Omental fat pad (tissue), 3 donors: ENCODE measurements at regions not wholly inside any gene's neighbourhood (a gene's known extent, or its start where the extent isn't known, plus 50 kb on each side); places are given as distances from the start of the nearest gene placed in this dataset.

Experiments
- ATAC-seq: fragments of 150-250 bp; one replicate; pipeline ENCODE4 v1.9.1; 2016; ENCODE audit warnings: mild to moderate bottlenecking, moderate library complexity; ENCODE audit not compliant: low FRiP score
- DNase-seq: peaks from one replicate; pipeline ENCODE4 v3.0.0-alpha.2; 2019; ENCODE audit warnings: low spot score
- CTCF ChIP-seq, 3 donors: fragments of 450-650 bp; IDR thresholded peaks; one replicate each; pipeline ENCODE4 v1.5.1; 2016 to 2017; ENCODE audit warnings: antibody characterized with exemption in 3 of 3, mild to moderate bottlenecking in 3 of 3, moderate library complexity in 2 of 3

GRCh38 chr20:24870881-24871280, 78.2 kb upstream of the CST7 start:
- TF ChIP-seq CTCF (IDR thresholded peaks at IDR 0.05) = no peak
- no peak for DNase-seq

GRCh38 chr20:24871480-24872213, 77.4 kb upstream of the CST7 start:
- ATAC-seq (no peak), DNase-seq (no peak)
- no peak for TF ChIP-seq CTCF (IDR thresholded peaks at IDR 0.05)

More at GRCh38 chr20:24870881-24871280, 78.2 kb upstream of the CST7 start:
- no peak for ATAC-seq

- no peak for TF ChIP-seq CTCF (IDR thresholded peaks at IDR 0.05)
- DNase-seq (no peak), ATAC-seq (no peak)
These were observed 76.6 kb upstream of the CST7 start for GRCh38 chr20:24872291-24873024.

- DNase-seq = no peak
- TF ChIP-seq CTCF (IDR thresholded peaks at IDR 0.05) = no peak
- no peak for ATAC-seq
These were observed 75.9 kb upstream of the CST7 start for GRCh38 chr20:24873025-24873620.

- no peak for TF ChIP-seq CTCF (IDR thresholded peaks at IDR 0.05)
- DNase-seq (no peak), ATAC-seq (no peak)
These were observed 74.0 kb upstream of the CST7 start for GRCh38 chr20:24875078-24875477.

- no peak for TF ChIP-seq CTCF (IDR thresholded peaks at IDR 0.05)
- DNase-seq (no peak), ATAC-seq (no peak)
These were observed 71.4 kb upstream of the CST7 start for GRCh38 chr20:24877652-24878051.
